ENCODE measurements at regions not wholly inside any gene's neighbourhood (a gene's known extent, or its start where the extent isn't known, plus 50 kb on each side); places are given as distances from the start of the nearest gene placed in this dataset.
A peak's percentile ranks its signal among the peaks of the same experiment; 100 is the strongest.

- TF ChIP-seq CTCF (IDR thresholded peaks at IDR 0.05): no peak
- Mint-ChIP-seq H3K27ac (no peak overlapping the region), H3K9me3 (peaks cover 21% of the 10 kb centered on the region), H3K36me3 (ENCODE audit: low read depth) (no peaks in the 10 kb centered on the region), H3K27me3 (ENCODE audit: low read depth, poor library complexity) (no peaks in the 10 kb centered on the region), H3K4me1 (peaks cover 33% of the 10 kb centered on the region), H3K4me3 (no peak overlapping the region)
- no peak for DNase-seq
These were observed 121.8 kb upstream of the C1GALT1C1 start for GRCh38 chrX:120751683-120752082.

GRCh38 chrX:120750381-120750780 lies 120.5 kb upstream of the C1GALT1C1 start:
- no peak for TF ChIP-seq CTCF (IDR thresholded peaks at IDR 0.05)
- H3K27me3 Mint-ChIP-seq (ENCODE audit: low read depth, poor library complexity): no peaks in the 10 kb centered on the region
- H3K9me3 Mint-ChIP-seq: peaks cover 31% of the 10 kb centered on the region
- H3K27ac Mint-ChIP-seq: no peak overlapping the region
- no peak overlapping the region for H3K4me3 Mint-ChIP-seq
- no peaks in the 10 kb centered on the region for H3K36me3 Mint-ChIP-seq (ENCODE audit: low read depth)
- peaks cover 40% of the 10 kb centered on the region for H3K4me1 Mint-ChIP-seq
- DNase-seq: no peak

- TF ChIP-seq CTCF (IDR thresholded peaks at IDR 0.05): no peak
- no peaks in the 10 kb centered on the region for H3K27me3 Mint-ChIP-seq (ENCODE audit: low read depth, poor library complexity)
- peaks cover 42% of the 10 kb centered on the region for H3K9me3 Mint-ChIP-seq
- peak; percentile 5 for DNase-seq
- H3K27ac Mint-ChIP-seq: peak overlapping the region; percentile 77
- H3K4me3 Mint-ChIP-seq: peak overlapping the region; percentile 37
- peaks cover 32% of the 10 kb centered on the region for H3K4me1 Mint-ChIP-seq
- H3K36me3 Mint-ChIP-seq (ENCODE audit: low read depth): peaks cover 3% of the 10 kb centered on the region
These were observed 119.4 kb upstream of the C1GALT1C1 start for GRCh38 chrX:120749141-120749846.

GRCh38 chrX:120746153-120746552 lies 116.3 kb upstream of the C1GALT1C1 start:
- no peaks in the 10 kb centered on the region for H3K27me3 Mint-ChIP-seq (ENCODE audit: low read depth, poor library complexity)
- no peak overlapping the region for H3K27ac Mint-ChIP-seq
- peaks cover 35% of the 10 kb centered on the region for H3K9me3 Mint-ChIP-seq
- no peak for TF ChIP-seq CTCF (IDR thresholded peaks at IDR 0.05)
- H3K4me1 Mint-ChIP-seq: peaks cover 22% of the 10 kb centered on the region
- DNase-seq: no peak
- H3K4me3 Mint-ChIP-seq: no peak overlapping the region
- peaks cover 4% of the 10 kb centered on the region for H3K36me3 Mint-ChIP-seq (ENCODE audit: low read depth)

GRCh38 chrX:120742946-120743665 lies 113.3 kb upstream of the C1GALT1C1 start:
- Mint-ChIP-seq H3K27ac (no peak overlapping the region), H3K4me3 (no peak overlapping the region), H3K4me1 (peaks cover 12% of the 10 kb centered on the region), H3K9me3 (peaks cover 44% of the 10 kb centered on the region), H3K36me3 (ENCODE audit: low read depth) (peaks cover 4% of the 10 kb centered on the region), H3K27me3 (ENCODE audit: low read depth, poor library complexity) (no peaks in the 10 kb centered on the region)
- no peak for DNase-seq
- TF ChIP-seq CTCF (IDR thresholded peaks at IDR 0.05): no peak

Data from nephron progenitor cell (in vitro differentiated cells).